Hepatocyte (in vitro differentiated cells): ENCODE measurements at regions not wholly inside any gene's neighbourhood (a gene's known extent, or its start where the extent isn't known, plus 50 kb on each side); places are given as distances from the start of the nearest gene placed in this dataset.

Experiments used
- DNase-seq: peaks from one replicate; pipeline ENCODE4 v3.0.0-alpha.2; 2016; ENCODE audit warnings: low spot score
- H2AFZ ChIP-seq: fragments of 200-600 bp; sonication (generic); 2 replicates; pipeline ENCODE4 v1.6.0; 2016; ENCODE audit warnings: antibody characterized with exemption, mild to moderate bottlenecking
- H3K27ac ChIP-seq: fragments of 200-600 bp; sonication (generic); 2 replicates; pipeline ENCODE4 v1.5.1; 2016; ENCODE audit warnings: mild to moderate bottlenecking
- H3K27me3 ChIP-seq: fragments of 200-600 bp; sonication (generic); 2 replicates; pipeline ENCODE4 v1.6.1; 2016
- H3K36me3 ChIP-seq: fragments of 200-600 bp; sonication (generic); replicated peaks from 2 replicates; pipeline ENCODE4 v1.5.1; 2016; ENCODE audit warnings: low read depth; ENCODE audit not compliant: insufficient read depth
- H3K4me1 ChIP-seq: fragments of 200-600 bp; sonication (generic); 2 replicates; pipeline ENCODE4 v1.5.1; 2016; ENCODE audit warnings: mild to moderate bottlenecking, moderate library complexity; ENCODE audit not compliant: insufficient read depth
- H3K4me2 ChIP-seq: fragments of 200-600 bp; sonication (generic); 2 replicates; pipeline ENCODE4 v1.6.0; 2016
- H3K4me3 ChIP-seq: fragments of 200-600 bp; sonication (generic); 2 replicates; pipeline ENCODE4 v1.5.1; 2016; ENCODE audit warnings: mild to moderate bottlenecking
- H3K79me2 ChIP-seq: fragments of 200-600 bp; sonication (generic); 2 replicates; pipeline ENCODE4 v1.6.0; 2017; ENCODE audit warnings: mild to moderate bottlenecking
- H3K9me2 ChIP-seq: fragments of 200-600 bp; sonication (generic); replicated peaks from 2 replicates; pipeline ENCODE4 v1.6.0; 2017; ENCODE audit warnings: mild to moderate bottlenecking; ENCODE audit not compliant: insufficient read depth
- H3K9me3 ChIP-seq: fragments of 200-600 bp; sonication (generic); 2 replicates; pipeline ENCODE4 v1.5.1; 2016; ENCODE audit warnings: low read depth, mild to moderate bottlenecking
- H4K20me1 ChIP-seq: fragments of 200-600 bp; sonication (generic); 2 replicates; pipeline ENCODE4 v1.6.0; 2016; ENCODE audit warnings: mild to moderate bottlenecking; ENCODE audit not compliant: insufficient read depth, poor library complexity, severe bottlenecking
- CTCF ChIP-seq: fragments of 200-600 bp; sonication (generic); IDR thresholded peaks from 2 replicates; pipeline ENCODE4 v1.5.1; 2016; ENCODE audit warnings: antibody characterized with exemption, mild to moderate bottlenecking; ENCODE audit not compliant: poor library complexity
- EZH2 ChIP-seq: fragments of 200-600 bp; sonication (generic); IDR thresholded peaks from 2 replicates; pipeline ENCODE4 v1.6.1; 2016; ENCODE audit warnings: antibody characterized with exemption, mild to moderate bottlenecking, borderline replicate concordance
- EZH2phosphoT487 ChIP-seq: fragments of 200-600 bp; sonication (generic); IDR thresholded peaks from one replicate; pipeline ENCODE4 v1.6.1; 2018; ENCODE audit warnings: antibody characterized with exemption, mild to moderate bottlenecking, low read depth, moderate library complexity; ENCODE audit not compliant: unreplicated experiment, severe bottlenecking
- WGBS: methylation state at CpG from one replicate; pipeline ENCODE4 v1.1.6; 2016; ENCODE audit warnings: low lambda C conversion rate; ENCODE audit errors: missing lambda C conversion rate; 5-methylcytosine and 5-hydroxymethylcytosine counted together

GRCh38 chr9:99623780-99624364 lies 197.8 kb upstream of the NR4A3 start:
- no peak overlapping the region for H3K27ac ChIP-seq
- no peaks in the 10 kb centered on the region for H4K20me1 ChIP-seq
- no peak for DNase-seq
- no peak overlapping the region for H3K4me2 ChIP-seq
- no peaks in the 10 kb centered on the region for H3K36me3 ChIP-seq
- H3K9me3 ChIP-seq: no peaks in the 10 kb centered on the region
- H3K79me2 ChIP-seq: no peaks in the 10 kb centered on the region
- 85% methylated on average over 3 of the region's 3 CpGs for WGBS
- TF ChIP-seq EZH2phosphoT487 (no peak), CTCF (no peak), EZH2 (no peak)
- H2AFZ ChIP-seq: no peak overlapping the region
- H3K4me1 ChIP-seq: no peaks in the 10 kb centered on the region
- H3K9me2 ChIP-seq: no peaks in the 10 kb centered on the region
- no peaks in the 10 kb centered on the region for H3K27me3 ChIP-seq
- no peak overlapping the region for H3K4me3 ChIP-seq

- H3K4me1 ChIP-seq: no peaks in the 10 kb centered on the region
- H3K27ac ChIP-seq: no peak overlapping the region
- H4K20me1 ChIP-seq: no peaks in the 10 kb centered on the region
- H3K4me3 ChIP-seq: no peak overlapping the region
- H3K79me2 ChIP-seq: no peaks in the 10 kb centered on the region
- H3K36me3 ChIP-seq: no peaks in the 10 kb centered on the region
- H3K4me2 ChIP-seq: no peak overlapping the region
- H3K9me3 ChIP-seq: no peaks in the 10 kb centered on the region
- DNase-seq: no peak
- no peak for TF ChIP-seq EZH2phosphoT487
- TF ChIP-seq EZH2: no peak
- TF ChIP-seq CTCF: no peak
- no peak overlapping the region for H2AFZ ChIP-seq
- H3K9me2 ChIP-seq: no peaks in the 10 kb centered on the region
- no peaks in the 10 kb centered on the region for H3K27me3 ChIP-seq
- 93% methylated on average over 5 of the region's 5 CpGs for WGBS
Measured at GRCh38 chr9:99624499-99625233, 197.0 kb upstream of the NR4A3 start.

GRCh38 chr9:99626426-99626825 lies 195.3 kb upstream of the NR4A3 start:
- H3K4me1 ChIP-seq: no peaks in the 10 kb centered on the region
- no peaks in the 10 kb centered on the region for H4K20me1 ChIP-seq
- H3K9me3 ChIP-seq: no peaks in the 10 kb centered on the region
- TF ChIP-seq CTCF: no peak
- no peak for TF ChIP-seq EZH2
- H3K27ac ChIP-seq: no peak overlapping the region
- no peaks in the 10 kb centered on the region for H3K27me3 ChIP-seq
- no peak overlapping the region for H2AFZ ChIP-seq
- no peaks in the 10 kb centered on the region for H3K79me2 ChIP-seq
- no peak overlapping the region for H3K4me2 ChIP-seq
- no peak overlapping the region for H3K4me3 ChIP-seq
- H3K9me2 ChIP-seq: no peaks in the 10 kb centered on the region
- DNase-seq: no peak
- H3K36me3 ChIP-seq: no peaks in the 10 kb centered on the region
